Left lobe of liver (tissue), 2 donors: ENCODE measurements at regions not wholly inside any gene's neighbourhood (a gene's known extent, or its start where the extent isn't known, plus 50 kb on each side); places are given as distances from the start of the nearest gene placed in this dataset.

Experiments
- ATAC-seq: fragments of 200-7000 bp; cut with Tn5 transposase; one replicate; pipeline ENCODE4 v1.9.1; 2020; ENCODE audit warnings: mild to moderate bottlenecking, moderate library complexity
- DNase-seq: peaks from one replicate; pipeline ENCODE4 v3.0.0-alpha.2; 2020; ENCODE audit warnings: low spot score
- donor health status: DM: no; HTN: no; CAD: no; lungs with moderate emphysema.
- donor health status: DM: no; HTN: yes; CAD: no.

GRCh38 chr11:92820860-92821259, 148.6 kb upstream of the MTNR1B start:
- ATAC-seq, result no peak
- no peak for DNase-seq

GRCh38 chr11:92822410-92822809, 147.0 kb upstream of the MTNR1B start:
- DNase-seq (no peak), ATAC-seq (no peak)

- DNase-seq, result no peak
- ATAC-seq, result no peak
Measured at GRCh38 chr11:92826136-92826535, 143.3 kb upstream of the MTNR1B start.

DNA sequence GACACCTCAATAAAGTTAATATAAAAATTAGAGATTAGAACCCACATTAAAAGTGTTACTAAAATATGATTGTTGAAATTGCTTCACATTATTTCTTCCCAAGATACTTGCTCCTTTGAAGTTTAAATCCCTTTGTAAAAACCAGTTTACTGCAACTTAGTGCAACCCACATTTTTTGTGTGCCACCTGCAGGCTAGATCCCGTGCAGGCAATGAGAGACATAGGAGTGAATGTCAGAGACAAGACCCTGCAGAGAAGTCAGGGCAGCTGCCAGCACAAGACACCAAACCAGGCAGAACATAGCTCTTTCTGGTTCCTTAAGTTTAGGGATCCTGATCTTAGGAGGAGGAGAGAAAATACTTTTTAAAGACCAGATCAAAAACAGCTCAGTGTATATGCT, 142.8 kb upstream of the MTNR1B start:
- ATAC-seq, result no peak
- DNase-seq, result no peak

DNA sequence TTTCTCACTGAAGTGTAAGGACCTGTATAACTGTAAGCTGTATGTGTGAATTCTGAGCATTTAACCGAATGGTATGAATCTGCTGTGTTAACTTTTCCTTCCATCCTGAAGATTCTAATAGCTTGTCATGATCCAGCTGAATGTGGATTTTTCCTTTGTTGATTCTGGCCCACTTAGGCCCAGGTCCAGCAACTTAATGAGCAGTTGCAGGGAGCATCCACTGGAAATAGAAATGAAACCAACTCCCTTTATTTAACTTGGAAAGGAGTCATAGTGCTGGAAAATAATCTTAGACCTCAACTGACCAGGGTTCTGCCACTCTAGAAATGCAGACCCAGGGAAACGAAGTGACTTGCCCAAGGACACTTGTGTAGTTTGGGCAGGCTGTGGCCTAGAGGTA, 142.3 kb upstream of the MTNR1B start:
- ATAC-seq, result no peak

GRCh38 chr11:92828556-92828955, 140.9 kb upstream of the MTNR1B start:
- ATAC-seq, result no peak
- no peak for DNase-seq

More for the DNA sequence above, 142.3 kb upstream of the MTNR1B start:
- DNase-seq, result no peak

GRCh38 chr11:92829121-92829520, 140.3 kb upstream of the MTNR1B start:
- DNase-seq (no peak), ATAC-seq (no peak)

DNA sequence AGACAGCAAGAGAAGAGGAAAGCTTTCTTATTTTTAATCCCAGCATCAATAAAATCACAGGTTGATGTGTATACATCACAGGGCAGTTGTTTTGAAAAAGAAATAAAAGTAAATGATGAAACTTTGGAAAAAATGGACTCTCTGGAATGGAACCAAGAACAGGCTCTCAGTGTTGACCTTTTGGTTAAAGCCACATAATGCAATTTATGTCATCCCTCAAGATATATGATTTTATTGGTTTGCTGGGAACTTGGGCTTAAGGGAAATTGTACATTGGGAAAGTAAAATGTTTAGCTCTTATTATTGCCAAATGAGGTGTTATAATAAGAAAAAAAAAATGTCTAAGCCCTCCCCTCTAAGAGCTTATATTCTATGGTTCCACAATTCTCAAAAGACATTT, 139.8 kb upstream of the MTNR1B start:
- DNase-seq, result no peak
- no peak for ATAC-seq

GRCh38 chr11:92830377-92831155, 138.9 kb upstream of the MTNR1B start:
- ATAC-seq (no peak), DNase-seq (no peak)

- no peak for DNase-seq
- ATAC-seq, result no peak
Measured at GRCh38 chr11:92834296-92835020, 135.0 kb upstream of the MTNR1B start.

DNA sequence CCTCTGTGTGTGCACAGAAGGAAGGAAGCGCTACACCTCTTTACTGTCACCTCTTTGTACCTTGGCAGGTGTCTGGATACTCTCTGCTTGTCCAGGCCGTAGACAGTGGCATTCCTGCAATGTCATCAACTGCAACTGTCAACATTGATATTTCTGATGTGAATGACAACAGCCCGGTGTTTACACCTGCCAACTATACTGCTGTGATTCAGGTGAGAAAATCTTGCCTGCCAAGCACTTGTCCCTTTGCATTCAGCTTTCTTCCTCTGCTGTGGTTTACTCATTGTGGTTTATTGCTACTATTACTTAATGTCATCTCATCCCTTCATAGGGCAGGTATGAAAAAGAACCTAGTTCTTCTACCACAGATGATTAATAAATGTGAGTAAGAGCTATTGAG, 131.9 kb upstream of the MTNR1B start:
- no peak for DNase-seq
- ATAC-seq, result no peak

- ATAC-seq (no peak), DNase-seq (no peak)
Measured at GRCh38 chr11:92838759-92839310, 130.6 kb upstream of the MTNR1B start.

DNA sequence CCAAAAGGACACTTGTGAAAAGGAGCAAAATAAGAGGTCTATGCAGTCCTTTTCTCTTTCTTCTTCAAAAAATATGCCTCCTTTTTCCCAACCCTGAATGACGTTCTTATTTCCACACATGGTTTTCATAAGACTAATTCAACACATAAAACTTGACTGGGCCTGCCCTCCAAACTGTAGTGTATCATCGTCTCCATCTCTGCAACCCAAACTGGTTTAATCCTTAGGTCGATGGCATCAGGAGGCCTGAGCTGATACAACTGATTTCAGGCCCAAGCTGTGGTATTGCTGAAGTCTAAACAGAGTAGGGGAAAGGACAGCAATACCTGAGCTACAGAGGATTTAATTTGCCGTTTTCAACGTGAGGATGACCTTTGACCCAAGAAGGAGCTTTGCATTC, 130.0 kb upstream of the MTNR1B start:
- ATAC-seq (no peak), DNase-seq (no peak)

DNA sequence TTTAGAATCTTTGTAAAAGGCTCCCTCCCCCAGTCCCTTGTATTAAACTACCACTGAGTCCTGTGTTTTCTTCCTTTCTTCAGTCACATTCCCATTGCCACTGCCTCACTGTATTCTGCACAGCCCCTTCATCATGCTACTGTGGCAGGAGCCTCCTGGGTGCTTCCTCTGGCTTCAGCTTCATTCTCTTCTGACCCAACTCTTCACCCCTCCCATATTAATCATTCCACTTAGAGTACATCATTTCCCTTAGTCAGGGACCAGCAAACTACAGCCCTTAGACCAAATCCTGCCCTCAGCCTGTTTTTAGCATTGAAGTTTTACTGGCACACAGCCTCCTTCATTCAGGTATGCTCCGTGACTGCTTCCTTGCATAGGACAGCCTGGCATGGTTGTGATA, 127.7 kb upstream of the MTNR1B start:
- DNase-seq, result no peak
- ATAC-seq, result no peak

GRCh38 chr11:92843455-92843854, 126.0 kb upstream of the MTNR1B start:
- no peak for ATAC-seq

DNA sequence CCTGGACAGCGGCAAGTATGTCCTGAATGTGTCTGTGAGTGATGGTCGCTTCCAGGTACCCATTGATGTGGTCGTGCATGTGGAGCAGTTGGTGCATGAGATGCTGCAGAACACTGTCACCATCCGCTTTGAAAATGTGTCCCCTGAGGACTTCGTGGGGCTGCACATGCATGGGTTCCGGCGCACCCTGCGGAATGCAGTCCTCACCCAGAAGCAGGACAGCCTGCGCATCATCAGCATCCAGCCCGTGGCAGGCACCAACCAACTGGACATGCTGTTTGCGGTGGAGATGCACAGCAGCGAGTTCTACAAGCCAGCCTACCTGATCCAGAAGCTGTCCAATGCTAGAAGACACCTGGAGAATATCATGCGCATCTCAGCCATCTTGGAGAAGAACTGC, 125.3 kb upstream of the MTNR1B start:
- DNase-seq (no peak), ATAC-seq (no peak)

More at GRCh38 chr11:92843455-92843854, 126.0 kb upstream of the MTNR1B start:
- no peak for DNase-seq

GRCh38 chr11:92845390-92845789, 124.1 kb upstream of the MTNR1B start:
- DNase-seq (no peak), ATAC-seq (peak; percentile 63)

DNA sequence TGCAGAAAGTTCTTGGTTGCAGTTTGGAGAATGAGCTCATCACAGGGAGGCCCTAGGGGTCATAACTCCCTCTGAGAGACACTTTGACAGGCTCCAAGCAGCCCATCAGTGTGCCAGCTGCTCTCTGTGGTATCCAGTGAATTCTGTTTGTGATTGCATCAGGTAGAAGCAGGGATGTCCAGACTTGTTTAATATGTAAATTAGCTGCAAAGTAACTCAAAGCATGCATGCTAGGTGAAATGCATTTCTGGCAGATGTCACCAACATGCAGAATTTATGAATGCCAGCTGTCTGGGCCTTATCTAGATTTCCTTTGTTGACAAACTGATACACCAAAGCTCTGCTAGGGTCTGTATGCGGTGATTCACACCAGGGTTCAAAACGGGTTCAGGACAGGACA, 123.6 kb upstream of the MTNR1B start:
- DNase-seq, result no peak

GRCh38 chr11:92846491-92847125, 122.8 kb upstream of the MTNR1B start:
- DNase-seq (no peak), ATAC-seq (no peak)

More for the DNA sequence above, 123.6 kb upstream of the MTNR1B start:
- ATAC-seq, result no peak

DNA sequence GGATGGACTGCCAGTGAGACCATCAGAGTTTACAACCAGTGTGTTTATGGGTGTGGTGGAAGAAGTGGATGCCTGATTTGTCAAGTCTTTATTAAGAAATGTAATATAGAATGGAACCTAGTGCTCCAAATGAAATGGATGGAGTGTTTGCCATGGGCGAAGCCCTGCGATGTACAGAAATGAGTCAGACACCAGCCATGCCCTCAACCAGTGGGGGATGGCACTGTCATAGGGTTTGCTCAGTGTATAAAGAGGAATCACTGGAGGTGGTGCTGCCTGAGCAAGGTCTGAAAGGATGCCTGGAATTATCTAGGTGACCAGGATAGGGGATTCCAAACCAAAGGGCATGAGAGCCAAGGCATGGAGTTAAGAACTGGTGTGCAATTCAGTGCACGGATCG, 120.9 kb upstream of the MTNR1B start:
- ATAC-seq, result no peak
- DNase-seq, result no peak

- DNase-seq (no peak), ATAC-seq (no peak)
Measured at GRCh38 chr11:92850296-92850826, 119.1 kb upstream of the MTNR1B start.
